HEK293T (cell line): ENCODE measurements at regions not wholly inside any gene's neighbourhood (a gene's known extent, or its start where the extent isn't known, plus 50 kb on each side); places are given as distances from the start of the nearest gene placed in this dataset.

Source experiments
- CTCF ChIA-PET: fragments of 350-600 bp; formaldehyde crosslinking; extraction: SDS; loops from one replicate; lab custom pipeline; 2021; ENCODE audit warnings: antibody characterized with exemption, inconsistent platforms; lab: Yijun Ruan, JAX
- POLR2A ChIA-PET: fragments of 350-600 bp; formaldehyde crosslinking; extraction: SDS; loops from one replicate; lab custom pipeline; 2020; ENCODE audit warnings: antibody characterized with exemption, inconsistent platforms; lab: Yijun Ruan, JAX
- DNase-seq: peaks from one replicate; pipeline ENCODE4 v3.0.0; 2012; ENCODE audit warnings: mixed read lengths; ENCODE audit errors: extremely low spot score
- ARNT ChIP-seq: fragments of 450-650 bp; IDR thresholded peaks from 2 replicates; pipeline ENCODE4 v1.6.1; 2017; ENCODE audit warnings: mild to moderate bottlenecking
- BHLHE40 ChIP-seq: fragments of 450-650 bp; IDR thresholded peaks from 2 replicates; pipeline ENCODE4 v1.6.1; 2016; ENCODE audit warnings: mild to moderate bottlenecking, moderate library complexity, borderline replicate concordance
- CTBP1 ChIP-seq: fragments of 450-650 bp; IDR thresholded peaks from 2 replicates; pipeline ENCODE4 v1.6.1; 2016; ENCODE audit warnings: borderline replicate concordance
- ELF4 ChIP-seq: fragments of 450-650 bp; IDR thresholded peaks from 2 replicates; pipeline ENCODE4 v1.6.1; 2017; ENCODE audit warnings: antibody characterized with exemption
- FOXA1 ChIP-seq: fragments of 450-650 bp; IDR thresholded peaks from 2 replicates; pipeline ENCODE4 v1.6.1; 2016; ENCODE audit warnings: mild to moderate bottlenecking
- FOXK2 ChIP-seq: fragments of 450-650 bp; IDR thresholded peaks from 2 replicates; pipeline ENCODE4 v1.6.1; 2016; ENCODE audit warnings: mild to moderate bottlenecking
- FOXM1 ChIP-seq: fragments of 450-650 bp; IDR thresholded peaks from 2 replicates; pipeline ENCODE4 v1.6.1; 2017; ENCODE audit warnings: mild to moderate bottlenecking, borderline replicate concordance
- HDGF ChIP-seq: fragments of 450-650 bp; IDR thresholded peaks from 2 replicates; pipeline ENCODE4 v1.6.1; 2017; ENCODE audit warnings: antibody characterized with exemption, borderline replicate concordance
- L3MBTL2 ChIP-seq: fragments of 450-650 bp; conservative IDR thresholded peaks from 2 replicates; pipeline ENCODE4 v1.6.1; 2016; ENCODE audit warnings: mild to moderate bottlenecking
- LEF1 ChIP-seq: fragments of 450-650 bp; IDR thresholded peaks from 2 replicates; pipeline ENCODE4 v1.6.1; 2017; ENCODE audit warnings: mild to moderate bottlenecking, borderline replicate concordance
- NFRKB ChIP-seq: fragments of 450-650 bp; IDR thresholded peaks from 2 replicates; pipeline ENCODE4 v1.6.1; 2016; ENCODE audit warnings: mild to moderate bottlenecking, moderate library complexity
- PKNOX1 ChIP-seq: fragments of 450-650 bp; IDR thresholded peaks from 2 replicates; pipeline ENCODE4 v1.6.1; 2016
- SP1 ChIP-seq: fragments of 450-650 bp; IDR thresholded peaks from 2 replicates; pipeline ENCODE4 v1.6.1; 2017
- SUZ12 ChIP-seq: fragments of 450-650 bp; IDR thresholded peaks from 2 replicates; pipeline ENCODE4 v1.6.1; 2016; ENCODE audit warnings: mild to moderate bottlenecking
- TARDBP ChIP-seq: fragments of 450-650 bp; IDR thresholded peaks from 2 replicates; pipeline ENCODE4 v1.6.1; 2016
- ZNF384 ChIP-seq: fragments of 450-650 bp; IDR thresholded peaks from 2 replicates; pipeline ENCODE4 v1.6.1; 2016

- DNase-seq = no peak
- POLR2A ChIA-PET = no interaction called here
- no peak for TF ChIP-seq PKNOX1
- no peak for TF ChIP-seq L3MBTL2
- TF ChIP-seq FOXK2 = no peak
- no peak for TF ChIP-seq NFRKB
- TF ChIP-seq HDGF = no peak
- TF ChIP-seq FOXA1 = no peak
- TF ChIP-seq CTBP1 = no peak
- no peak for TF ChIP-seq ZNF384
- TF ChIP-seq ARNT = no peak
- TF ChIP-seq ELF4 = no peak
- TF ChIP-seq FOXM1 = no peak
- TF ChIP-seq LEF1 = no peak
- TF ChIP-seq BHLHE40 = no peak
- TF ChIP-seq TARDBP = no peak
- CTCF ChIA-PET = no interaction called here
Observed at GRCh38 chr15:100712226-100712625, 109.8 kb downstream of the ASB7 start.

- TF ChIP-seq BHLHE40 = no peak
- TF ChIP-seq SUZ12 = no peak
- no peak for TF ChIP-seq TARDBP
- no peak for TF ChIP-seq CTBP1
- TF ChIP-seq NFRKB = no peak
- TF ChIP-seq FOXA1 = no peak
- TF ChIP-seq LEF1 = no peak
- TF ChIP-seq FOXM1 = no peak
- no peak for TF ChIP-seq SP1
- TF ChIP-seq PKNOX1 = no peak
- no peak for TF ChIP-seq ZNF384
- no peak for TF ChIP-seq L3MBTL2
- TF ChIP-seq ARNT = no peak
- no peak for TF ChIP-seq ELF4
- TF ChIP-seq HDGF = no peak
- TF ChIP-seq FOXK2 = no peak
- no peak for DNase-seq
- ChIA-PET CTCF (no interaction called here), POLR2A (no interaction called here)
Observed at GRCh38 chr15:100713163-100713867, 110.9 kb downstream of the ASB7 start.

- DNase-seq = no peak
- TF ChIP-seq TARDBP (no peak), ARNT (no peak), HDGF (no peak), FOXM1 (no peak), FOXK2 (no peak), L3MBTL2 (no peak), BHLHE40 (no peak), PKNOX1 (no peak), CTBP1 (no peak), SP1 (no peak), FOXA1 (no peak), SUZ12 (no peak), ZNF384 (no peak), ELF4 (no peak)
- POLR2A ChIA-PET = no interaction called here
- CTCF ChIA-PET = no interaction called here
Observed at GRCh38 chr15:100714034-100714748, 111.8 kb downstream of the ASB7 start.

GRCh38 chr15:100714749-100715342 lies 112.5 kb downstream of the ASB7 start:
- DNase-seq = no peak
- ChIA-PET POLR2A (no interaction called here), CTCF (no interaction called here)
- no peak for TF ChIP-seq ARNT
- no peak for TF ChIP-seq TARDBP
- TF ChIP-seq SP1 = no peak
- no peak for TF ChIP-seq FOXM1
- TF ChIP-seq ZNF384 = no peak
- TF ChIP-seq FOXA1 = no peak
- no peak for TF ChIP-seq SUZ12
- TF ChIP-seq ELF4 = no peak
- TF ChIP-seq HDGF = no peak
- TF ChIP-seq LEF1 = no peak
- no peak for TF ChIP-seq L3MBTL2
- no peak for TF ChIP-seq PKNOX1
- TF ChIP-seq FOXK2 = no peak
- TF ChIP-seq BHLHE40 = no peak
- no peak for TF ChIP-seq NFRKB
- no peak for TF ChIP-seq CTBP1
